GM12891 (cell line): ENCODE measurements at regions not wholly inside any gene's neighbourhood (a gene's known extent, or its start where the extent isn't known, plus 50 kb on each side); places are given as distances from the start of the nearest gene placed in this dataset.

Experiments used
- POLR2A ChIP-seq: IDR thresholded peaks from 2 replicates; pipeline ENCODE4 v1.6.1; 2011; ENCODE audit warnings: low read depth, low read length, control low read depth
- POLR2AphosphoS5 ChIP-seq: IDR thresholded peaks from 2 replicates; pipeline ENCODE4 v1.6.1; 2011; ENCODE audit warnings: low read depth, low read length, control low read depth

GRCh38 chr10:90640756-90641155 is 217.1 kb downstream of the HTR7 start:
- TF ChIP-seq POLR2A (no peak), POLR2AphosphoS5 (no peak)
